DND-41 (cell line): ENCODE measurements at regions not wholly inside any gene's neighbourhood (a gene's known extent, or its start where the extent isn't known, plus 50 kb on each side); places are given as distances from the start of the nearest gene placed in this dataset.

Experiments
- ATAC-seq: fragments of 200-7000 bp; cut with Tn5 transposase; 3 replicates; pipeline ENCODE4 v1.9.1; 2021; ENCODE audit warnings: low read depth; ENCODE audit not compliant: insufficient read depth
- DNase-seq: peaks from one replicate; pipeline ENCODE4 v3.0.0-alpha.2; 2020
- H2AFZ ChIP-seq: 2 replicates; pipeline ENCODE4 v1.6.0; 2012; ENCODE audit warnings: low read depth, low read length
- H3K27ac ChIP-seq: 2 replicates; pipeline ENCODE4 v1.5.1; 2012; ENCODE audit warnings: low read length, inconsistent platforms
- H3K27me3 ChIP-seq: fragments of 200-600 bp; sonication (generic); 2 replicates; pipeline ENCODE4 v1.6.0; 2012; ENCODE audit warnings: low read length, mild to moderate bottlenecking, inconsistent platforms; ENCODE audit not compliant: insufficient read depth, poor library complexity
- H3K36me3 ChIP-seq: 2 replicates; pipeline ENCODE4 v1.5.1; 2012; ENCODE audit warnings: low read length, inconsistent platforms; ENCODE audit not compliant: insufficient read depth
- H3K4me1 ChIP-seq: 2 replicates; pipeline ENCODE4 v1.5.1; 2012; ENCODE audit warnings: mild to moderate bottlenecking, low read length; ENCODE audit not compliant: insufficient read depth
- H3K4me2 ChIP-seq: 2 replicates; pipeline ENCODE4 v1.6.0; 2012; ENCODE audit warnings: mild to moderate bottlenecking, moderate library complexity, low read length, inconsistent platforms; ENCODE audit not compliant: insufficient read depth
- H3K4me3 ChIP-seq, 2 experiments: fragments of 200-600 bp in 1 of 2; shearing (Covaris generic) in 1 of 2; 2 replicates each; pipeline ENCODE4 v1.5.1; 2012 to 2016; ENCODE audit warnings: inconsistent platforms in 2 of 2, low read length in 2 of 2, mild to moderate bottlenecking in 2 of 2, low read depth in 1 of 2, moderate library complexity in 1 of 2
- H3K79me2 ChIP-seq: 2 replicates; pipeline ENCODE4 v1.6.0; 2012; ENCODE audit warnings: low read length, inconsistent platforms; ENCODE audit not compliant: insufficient read depth
- H3K9ac ChIP-seq: 2 replicates; pipeline ENCODE4 v1.6.0; 2012; ENCODE audit warnings: low read depth, mild to moderate bottlenecking, inconsistent platforms, low read length, moderate library complexity
- H3K9me3 ChIP-seq: 2 replicates; pipeline ENCODE4 v1.5.1; 2012; ENCODE audit warnings: low read length, moderate library complexity, mild to moderate bottlenecking, inconsistent platforms; ENCODE audit not compliant: insufficient read depth, severe bottlenecking
- H4K20me1 ChIP-seq: 2 replicates; pipeline ENCODE4 v1.6.0; 2012; ENCODE audit warnings: low read length; ENCODE audit not compliant: insufficient read depth
- EZH2 ChIP-seq: IDR thresholded peaks from 3 replicates; pipeline ENCODE4 v1.6.1; 2012; ENCODE audit warnings: borderline replicate concordance, low read depth, mild to moderate bottlenecking, moderate library complexity, low read length, inconsistent platforms; ENCODE audit not compliant: severe bottlenecking
- TF ChIP-seq, protein P1 (sequence below): IDR thresholded peaks from 2 replicates; pipeline ENCODE4 v1.5.1; 2012; ENCODE audit warnings: borderline replicate concordance, low read length, moderate library complexity, mild to moderate bottlenecking; ENCODE audit not compliant: poor library complexity, severe bottlenecking; ENCODE audit errors: extremely low read depth

DNA sequence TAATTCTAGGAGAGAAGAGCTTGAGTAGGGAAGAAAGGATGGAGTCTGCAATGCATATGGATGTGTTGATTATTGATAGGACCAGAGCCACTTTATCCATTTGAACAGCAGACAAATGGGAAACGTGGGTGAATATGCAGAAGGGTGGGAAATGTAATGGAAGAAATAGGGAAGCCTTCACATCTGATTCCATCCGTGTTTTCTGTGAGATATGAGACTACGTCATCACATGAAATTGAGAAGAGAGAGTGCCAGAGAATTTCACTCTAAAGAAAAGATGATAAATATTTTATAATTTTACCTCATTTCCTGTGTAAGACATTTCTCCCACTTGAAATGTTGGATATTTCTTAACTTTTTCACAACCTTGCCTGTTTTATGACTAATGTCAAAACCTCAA is 788.4 kb upstream of the FAM98A start:
- ATAC-seq = no peak
- H3K4me1 ChIP-seq = no peaks in the 10 kb centered on the region
- H3K9me3 ChIP-seq = no peaks in the 10 kb centered on the region
- H4K20me1 ChIP-seq = no peaks in the 10 kb centered on the region
- no peaks in the 10 kb centered on the region for H3K27me3 ChIP-seq
- no peak overlapping the region for H3K9ac ChIP-seq
- H2AFZ ChIP-seq = no peak overlapping the region
- no peaks in the 10 kb centered on the region for H3K79me2 ChIP-seq
- no peak overlapping the region for H3K27ac ChIP-seq
- no peaks in the 10 kb centered on the region for H3K36me3 ChIP-seq
- H3K4me3 ChIP-seq = no peak overlapping the region
- H3K4me2 ChIP-seq = no peak overlapping the region
- DNase-seq = no peak
- TF ChIP-seq EZH2 = no peak
- TF ChIP-seq, protein P1, sequence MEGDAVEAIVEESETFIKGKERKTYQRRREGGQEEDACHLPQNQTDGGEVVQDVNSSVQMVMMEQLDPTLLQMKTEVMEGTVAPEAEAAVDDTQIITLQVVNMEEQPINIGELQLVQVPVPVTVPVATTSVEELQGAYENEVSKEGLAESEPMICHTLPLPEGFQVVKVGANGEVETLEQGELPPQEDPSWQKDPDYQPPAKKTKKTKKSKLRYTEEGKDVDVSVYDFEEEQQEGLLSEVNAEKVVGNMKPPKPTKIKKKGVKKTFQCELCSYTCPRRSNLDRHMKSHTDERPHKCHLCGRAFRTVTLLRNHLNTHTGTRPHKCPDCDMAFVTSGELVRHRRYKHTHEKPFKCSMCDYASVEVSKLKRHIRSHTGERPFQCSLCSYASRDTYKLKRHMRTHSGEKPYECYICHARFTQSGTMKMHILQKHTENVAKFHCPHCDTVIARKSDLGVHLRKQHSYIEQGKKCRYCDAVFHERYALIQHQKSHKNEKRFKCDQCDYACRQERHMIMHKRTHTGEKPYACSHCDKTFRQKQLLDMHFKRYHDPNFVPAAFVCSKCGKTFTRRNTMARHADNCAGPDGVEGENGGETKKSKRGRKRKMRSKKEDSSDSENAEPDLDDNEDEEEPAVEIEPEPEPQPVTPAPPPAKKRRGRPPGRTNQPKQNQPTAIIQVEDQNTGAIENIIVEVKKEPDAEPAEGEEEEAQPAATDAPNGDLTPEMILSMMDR = no peak

DNA sequence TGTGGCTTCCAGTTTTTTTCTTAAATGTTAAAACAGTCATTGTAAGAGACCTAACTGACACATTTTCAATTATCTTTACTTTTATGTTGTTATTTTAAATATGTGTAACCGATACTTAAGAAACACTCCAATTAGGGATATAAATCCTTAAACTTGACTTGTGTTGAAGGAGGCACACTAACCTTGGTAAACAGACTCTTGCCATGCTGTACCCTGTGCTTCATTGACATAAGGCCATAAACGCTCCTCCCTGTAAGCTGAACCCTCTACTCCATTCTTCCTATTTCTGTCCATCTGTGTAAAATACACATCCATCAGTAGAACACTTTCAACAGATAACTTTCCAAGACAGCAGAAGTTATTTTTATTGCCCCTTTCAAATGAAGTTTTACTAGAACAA is 780.5 kb upstream of the FAM98A start:
- H3K4me3 ChIP-seq = no peak overlapping the region
- no peaks in the 10 kb centered on the region for H3K36me3 ChIP-seq
- no peak overlapping the region for H3K27ac ChIP-seq
- no peaks in the 10 kb centered on the region for H3K79me2 ChIP-seq
- no peak for DNase-seq
- no peak overlapping the region for H2AFZ ChIP-seq
- TF ChIP-seq EZH2 = no peak
- TF ChIP-seq, protein P1 = no peak
- no peaks in the 10 kb centered on the region for H4K20me1 ChIP-seq
- ATAC-seq = no peak
- no peaks in the 10 kb centered on the region for H3K9me3 ChIP-seq
- H3K4me2 ChIP-seq = no peak overlapping the region
- H3K9ac ChIP-seq = no peak overlapping the region
- no peaks in the 10 kb centered on the region for H3K27me3 ChIP-seq
- no peaks in the 10 kb centered on the region for H3K4me1 ChIP-seq

DNA sequence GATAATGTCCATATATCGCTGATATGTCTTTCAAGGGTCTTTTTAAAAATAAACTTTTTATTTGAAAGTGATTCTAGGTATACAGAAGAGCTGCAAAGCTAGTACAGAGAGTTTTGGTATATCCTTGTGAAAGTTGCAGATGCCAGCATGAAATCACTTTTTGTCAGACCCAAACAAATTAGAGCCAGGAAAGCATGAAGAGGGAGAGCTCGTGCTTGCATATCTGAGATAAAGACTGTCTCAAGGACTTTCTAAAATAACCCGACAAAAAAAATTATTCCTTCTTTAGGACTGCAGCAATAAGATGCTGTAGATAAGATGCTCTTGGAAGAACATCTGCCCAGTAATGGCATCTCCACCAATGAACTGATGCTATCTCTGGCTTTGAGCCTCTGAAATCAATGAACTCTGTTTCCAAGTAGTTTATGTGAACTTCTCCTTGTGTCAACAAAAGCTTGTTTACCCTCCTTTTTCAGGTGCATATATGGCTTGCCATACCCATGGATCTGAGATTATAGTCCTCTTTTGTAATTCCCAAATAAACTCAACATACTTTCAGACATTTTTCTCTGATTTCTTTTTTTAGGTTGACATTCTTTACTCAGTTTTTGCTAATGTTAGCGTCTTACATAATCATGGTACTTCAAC is 774.6 kb upstream of the FAM98A start:
- no peaks in the 10 kb centered on the region for H3K79me2 ChIP-seq
- no peak overlapping the region for H3K9ac ChIP-seq
- TF ChIP-seq, protein P1 = no peak
- no peak for TF ChIP-seq EZH2
- DNase-seq (no peak), ATAC-seq (no peak)
- H2AFZ ChIP-seq = no peak overlapping the region
- no peak overlapping the region for H3K4me2 ChIP-seq
- no peaks in the 10 kb centered on the region for H3K36me3 ChIP-seq
- no peak overlapping the region for H3K27ac ChIP-seq
- no peaks in the 10 kb centered on the region for H3K9me3 ChIP-seq
- H3K4me3 ChIP-seq = no peak overlapping the region
- H3K27me3 ChIP-seq = no peaks in the 10 kb centered on the region
- H4K20me1 ChIP-seq = no peaks in the 10 kb centered on the region
- no peaks in the 10 kb centered on the region for H3K4me1 ChIP-seq
